ENCODE measurements at regions not wholly inside any gene's neighbourhood (a gene's known extent, or its start where the extent isn't known, plus 50 kb on each side); places are given as distances from the start of the nearest gene placed in this dataset.

DNA sequence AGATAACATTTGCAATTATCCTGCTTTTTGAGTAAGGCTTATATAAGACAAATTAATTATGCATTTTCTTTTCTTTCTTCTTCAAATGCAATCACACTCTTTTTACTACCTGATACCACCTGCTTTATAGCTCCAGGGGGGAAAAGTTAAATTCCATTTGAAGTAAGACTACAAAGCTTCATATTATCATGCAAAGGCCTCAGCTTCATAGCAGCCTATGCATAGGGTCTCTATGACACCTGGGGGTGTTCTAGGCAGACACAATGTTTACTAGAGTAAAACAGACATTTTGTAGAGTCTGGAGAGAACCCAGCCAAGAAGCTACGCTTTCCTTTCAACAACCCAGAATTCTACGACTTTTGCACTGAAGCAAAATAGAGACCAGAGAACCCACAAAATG lies 148.0 kb downstream of the MCHR2 start:
- H3K27me3 ChIP-seq, result no peaks in the 10 kb centered on the region
- no peak overlapping the region for H3K4me2 ChIP-seq
- H3K36me3 ChIP-seq, result no peaks in the 10 kb centered on the region
- no peak overlapping the region for H3K9ac ChIP-seq
- no peak overlapping the region for H3K27ac ChIP-seq
- H4K20me1 ChIP-seq, result no peaks in the 10 kb centered on the region
- TF ChIP-seq Cebpa-rat (IDR thresholded peaks at IDR 0.05), result no peak
- no peak overlapping the region for H3K4me3 ChIP-seq
- peaks cover 0 to 20% (median 2%) of the 10 kb centered on the region in 10 experiments; a peak in 7 of 20 replicates for H3K4me1 ChIP-seq
- H3K9me3 ChIP-seq (replicated peaks in 1 of 11), result no peaks in the 10 kb centered on the region

- no peak overlapping the region for H3K4me3 ChIP-seq
Observed at GRCh38 chr6:99850841-99851240, 143.2 kb downstream of the MCHR2 start.

DNA sequence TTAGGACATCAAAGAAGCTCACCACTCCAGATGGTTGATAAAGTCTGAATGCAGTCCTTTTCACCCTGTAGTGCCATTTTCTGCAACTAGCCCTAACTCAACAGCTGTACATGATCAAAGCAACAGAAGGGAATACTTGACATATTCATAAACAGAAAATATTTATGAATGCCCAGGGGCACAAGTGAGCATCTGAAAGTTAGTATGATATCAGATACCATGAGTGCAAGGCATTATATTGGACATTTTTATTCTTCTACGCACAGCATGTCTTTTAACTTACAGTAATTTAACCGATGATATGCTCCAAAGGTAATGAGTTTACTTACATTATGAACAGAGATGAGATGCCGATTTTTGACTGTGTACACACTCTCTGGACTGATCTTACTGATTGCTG lies 142.0 kb downstream of the MCHR2 start:
- Histone ChIP-seq H3K4me1 (no peaks in the 10 kb centered on the region), H3K9ac (no peak overlapping the region), H4K20me1 (no peaks in the 10 kb centered on the region), H3K4me2 (no peak overlapping the region), H3K27me3 (no peaks in the 10 kb centered on the region), H3K4me3 (no peak overlapping the region), H3K36me3 (no peaks in the 10 kb centered on the region), H3K27ac (no peak overlapping the region), H3K9me3 (replicated peaks in 1 of 11) (no peaks in the 10 kb centered on the region)
- TF ChIP-seq Cebpa-rat (IDR thresholded peaks at IDR 0.05), result no peak

More at GRCh38 chr6:99850841-99851240, 143.2 kb downstream of the MCHR2 start:
- H3K27me3 ChIP-seq, result no peaks in the 10 kb centered on the region
- no peak overlapping the region for H3K4me2 ChIP-seq
- peaks cover 0 to 3% (median 0%) of the 10 kb centered on the region in 10 experiments; a peak in 1 of 20 replicates for H3K4me1 ChIP-seq
- H3K9me3 ChIP-seq (replicated peaks in 1 of 11), result no peaks in the 10 kb centered on the region
- H3K27ac ChIP-seq, result no peak overlapping the region
- H3K9ac ChIP-seq, result no peak overlapping the region
- TF ChIP-seq Cebpa-rat (IDR thresholded peaks at IDR 0.05), result no peak
- H4K20me1 ChIP-seq, result no peaks in the 10 kb centered on the region
- no peaks in the 10 kb centered on the region for H3K36me3 ChIP-seq

GRCh38 chr6:99867026-99867425 lies 127.0 kb downstream of the MCHR2 start:
- Histone ChIP-seq H3K9me3 (replicated peaks in 1 of 11) (no peaks in the 10 kb centered on the region), H3K27me3 (no peaks in the 10 kb centered on the region), H3K4me1 (no peaks in the 10 kb centered on the region), H3K4me2 (no peak overlapping the region), H3K27ac (no peak overlapping the region), H3K9ac (no peak overlapping the region), H3K4me3 (no peak overlapping the region), H3K36me3 (no peaks in the 10 kb centered on the region), H4K20me1 (no peaks in the 10 kb centered on the region)
- TF ChIP-seq Cebpa-rat (IDR thresholded peaks at IDR 0.05), result no peak

DNA sequence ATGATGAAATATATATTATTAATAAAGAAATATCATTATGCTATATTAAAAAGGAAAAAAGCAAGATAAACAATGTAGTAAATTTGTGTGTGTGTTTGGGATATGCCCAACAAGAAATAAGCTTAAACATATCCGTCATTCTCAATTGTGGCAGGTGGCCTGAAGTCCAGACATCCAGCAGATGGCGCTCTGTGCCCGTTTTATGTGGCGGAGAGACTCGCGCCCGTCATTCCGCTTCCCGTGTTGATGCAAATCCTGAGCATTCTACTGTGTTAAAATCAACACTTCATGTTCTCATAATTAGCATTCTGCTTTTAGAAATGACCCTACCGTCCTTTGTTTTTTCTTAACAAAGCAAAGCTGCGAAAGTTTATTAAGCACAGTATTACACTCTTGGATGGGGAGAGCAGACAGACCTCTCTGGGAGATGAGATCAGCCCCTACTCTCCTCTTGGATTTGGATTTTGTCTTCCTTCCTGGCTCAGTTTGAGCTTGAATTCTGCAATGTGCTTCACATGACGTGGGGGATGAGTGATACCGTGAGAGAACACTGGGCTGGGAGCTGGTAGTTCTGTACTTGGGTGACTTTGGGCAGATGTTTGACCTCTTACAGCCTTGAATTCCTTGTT lies 125.8 kb downstream of the MCHR2 start:
- Histone ChIP-seq H3K27ac (no peak overlapping the region), H3K9ac (no peak overlapping the region), H3K36me3 (no peaks in the 10 kb centered on the region), H3K9me3 (replicated peaks in 1 of 11) (no peaks in the 10 kb centered on the region), H3K4me3 (no peak overlapping the region), H3K27me3 (no peaks in the 10 kb centered on the region), H3K4me1 (no peaks in the 10 kb centered on the region), H3K4me2 (no peak overlapping the region), H4K20me1 (no peaks in the 10 kb centered on the region)
- TF ChIP-seq Cebpa-rat (IDR thresholded peaks at IDR 0.05), result no peak
